ENCODE measurements at regions not wholly inside any gene's neighbourhood (a gene's known extent, or its start where the extent isn't known, plus 50 kb on each side); places are given as distances from the start of the nearest gene placed in this dataset.

DNA sequence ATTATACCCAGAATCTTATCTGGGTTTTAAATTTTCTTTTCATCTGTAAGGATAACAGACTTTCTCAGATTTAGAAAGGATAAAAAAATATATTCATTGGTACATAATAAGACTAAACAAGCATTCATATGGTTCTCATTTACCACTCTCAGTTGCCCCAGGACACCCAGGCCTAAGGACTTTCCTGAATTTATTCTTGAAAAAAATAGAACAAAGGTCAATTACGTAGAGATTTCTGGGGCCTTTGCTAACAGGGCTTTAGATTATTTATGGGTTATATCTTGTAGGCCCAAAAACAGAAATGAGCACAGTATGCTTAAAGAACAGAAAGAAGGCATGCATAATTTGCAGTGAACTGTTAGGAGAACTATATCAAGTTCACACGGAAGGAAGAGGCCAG, 269.0 kb upstream of the COL3A1 start (continued):
- TF ChIP-seq, protein P1, sequence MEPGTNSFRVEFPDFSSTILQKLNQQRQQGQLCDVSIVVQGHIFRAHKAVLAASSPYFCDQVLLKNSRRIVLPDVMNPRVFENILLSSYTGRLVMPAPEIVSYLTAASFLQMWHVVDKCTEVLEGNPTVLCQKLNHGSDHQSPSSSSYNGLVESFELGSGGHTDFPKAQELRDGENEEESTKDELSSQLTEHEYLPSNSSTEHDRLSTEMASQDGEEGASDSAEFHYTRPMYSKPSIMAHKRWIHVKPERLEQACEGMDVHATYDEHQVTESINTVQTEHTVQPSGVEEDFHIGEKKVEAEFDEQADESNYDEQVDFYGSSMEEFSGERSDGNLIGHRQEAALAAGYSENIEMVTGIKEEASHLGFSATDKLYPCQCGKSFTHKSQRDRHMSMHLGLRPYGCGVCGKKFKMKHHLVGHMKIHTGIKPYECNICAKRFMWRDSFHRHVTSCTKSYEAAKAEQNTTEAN (CRISPR knock-in tag; IDR thresholded peaks at IDR 0.05) = no peak
- TF ChIP-seq GTF2I (CRISPR knock-in tag; conservative IDR thresholded peaks at IDR 0.05) (no peak), IRF2 (CRISPR knock-in tag; IDR thresholded peaks at IDR 0.05; ENCODE audit: borderline replicate concordance, low read depth) (no peak), ZNF671 (CRISPR knock-in tag; IDR thresholded peaks at IDR 0.05) (no peak)
- TF ChIP-seq, protein P2, sequence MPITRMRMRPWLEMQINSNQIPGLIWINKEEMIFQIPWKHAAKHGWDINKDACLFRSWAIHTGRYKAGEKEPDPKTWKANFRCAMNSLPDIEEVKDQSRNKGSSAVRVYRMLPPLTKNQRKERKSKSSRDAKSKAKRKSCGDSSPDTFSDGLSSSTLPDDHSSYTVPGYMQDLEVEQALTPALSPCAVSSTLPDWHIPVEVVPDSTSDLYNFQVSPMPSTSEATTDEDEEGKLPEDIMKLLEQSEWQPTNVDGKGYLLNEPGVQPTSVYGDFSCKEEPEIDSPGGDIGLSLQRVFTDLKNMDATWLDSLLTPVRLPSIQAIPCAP (CRISPR knock-in tag; IDR thresholded peaks at IDR 0.05) = no peak
- TF ChIP-seq, protein P3, sequence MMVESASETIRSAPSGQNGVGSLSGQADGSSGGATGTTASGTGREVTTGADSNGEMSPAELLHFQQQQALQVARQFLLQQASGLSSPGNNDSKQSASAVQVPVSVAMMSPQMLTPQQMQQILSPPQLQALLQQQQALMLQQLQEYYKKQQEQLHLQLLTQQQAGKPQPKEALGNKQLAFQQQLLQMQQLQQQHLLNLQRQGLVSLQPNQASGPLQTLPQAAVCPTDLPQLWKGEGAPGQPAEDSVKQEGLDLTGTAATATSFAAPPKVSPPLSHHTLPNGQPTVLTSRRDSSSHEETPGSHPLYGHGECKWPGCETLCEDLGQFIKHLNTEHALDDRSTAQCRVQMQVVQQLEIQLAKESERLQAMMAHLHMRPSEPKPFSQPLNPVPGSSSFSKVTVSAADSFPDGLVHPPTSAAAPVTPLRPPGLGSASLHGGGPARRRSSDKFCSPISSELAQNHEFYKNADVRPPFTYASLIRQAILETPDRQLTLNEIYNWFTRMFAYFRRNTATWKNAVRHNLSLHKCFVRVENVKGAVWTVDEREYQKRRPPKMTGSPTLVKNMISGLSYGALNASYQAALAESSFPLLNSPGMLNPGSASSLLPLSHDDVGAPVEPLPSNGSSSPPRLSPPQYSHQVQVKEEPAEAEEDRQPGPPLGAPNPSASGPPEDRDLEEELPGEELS (CRISPR knock-in tag; IDR thresholded peaks at IDR 0.05) = no peak

DNA sequence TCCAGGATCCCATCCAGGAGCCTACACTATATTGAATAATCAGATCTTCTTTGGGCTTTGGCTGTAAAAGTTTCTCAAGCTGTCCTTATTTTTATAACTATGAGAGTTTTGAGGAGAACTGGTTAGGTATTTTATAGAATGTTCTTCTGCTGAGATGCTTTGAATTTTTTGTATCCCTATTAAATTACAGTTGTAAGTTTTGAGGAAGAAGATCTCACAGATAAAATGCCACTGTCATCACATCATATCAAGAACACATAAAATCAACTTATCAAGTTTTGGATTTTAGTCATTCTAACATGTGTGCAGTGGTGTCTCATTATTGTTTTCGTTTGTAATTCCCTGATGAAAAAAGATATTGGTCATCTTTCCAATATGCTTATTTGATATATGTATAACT, 260.2 kb upstream of the COL3A1 start:
- Mint-ChIP-seq H3K4me1 (no peaks in the 10 kb centered on the region), H3K4me3 (no peak overlapping the region), H3K27ac (no peak overlapping the region), H3K36me3 (peaks cover 29% of the 10 kb centered on the region), H3K9me3 (peaks cover 56% of the 10 kb centered on the region), H3K27me3 (ENCODE audit: low read depth) (no peaks in the 10 kb centered on the region; the same call in 1 of the 2 replicates)
- ATAC-seq = no peak
- POLR2A ChIA-PET = no interaction called here
- CTCF ChIA-PET = no interaction called here
- TF ChIP-seq, protein P4, sequence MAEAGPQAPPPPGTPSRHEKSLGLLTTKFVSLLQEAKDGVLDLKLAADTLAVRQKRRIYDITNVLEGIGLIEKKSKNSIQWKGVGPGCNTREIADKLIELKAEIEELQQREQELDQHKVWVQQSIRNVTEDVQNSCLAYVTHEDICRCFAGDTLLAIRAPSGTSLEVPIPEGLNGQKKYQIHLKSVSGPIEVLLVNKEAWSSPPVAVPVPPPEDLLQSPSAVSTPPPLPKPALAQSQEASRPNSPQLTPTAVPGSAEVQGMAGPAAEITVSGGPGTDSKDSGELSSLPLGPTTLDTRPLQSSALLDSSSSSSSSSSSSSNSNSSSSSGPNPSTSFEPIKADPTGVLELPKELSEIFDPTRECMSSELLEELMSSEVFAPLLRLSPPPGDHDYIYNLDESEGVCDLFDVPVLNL (CRISPR knock-in tag; IDR thresholded peaks at IDR 0.05; ENCODE audit: borderline replicate concordance, low read depth) = no peak
- TF ChIP-seq, protein P5, sequence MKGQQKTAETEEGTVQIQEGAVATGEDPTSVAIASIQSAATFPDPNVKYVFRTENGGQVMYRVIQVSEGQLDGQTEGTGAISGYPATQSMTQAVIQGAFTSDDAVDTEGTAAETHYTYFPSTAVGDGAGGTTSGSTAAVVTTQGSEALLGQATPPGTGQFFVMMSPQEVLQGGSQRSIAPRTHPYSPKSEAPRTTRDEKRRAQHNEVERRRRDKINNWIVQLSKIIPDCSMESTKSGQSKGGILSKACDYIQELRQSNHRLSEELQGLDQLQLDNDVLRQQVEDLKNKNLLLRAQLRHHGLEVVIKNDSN (CRISPR knock-in tag; IDR thresholded peaks at IDR 0.05) = no peak
- TF ChIP-seq SMAD4 (CRISPR knock-in tag; IDR thresholded peaks at IDR 0.05) (no peak), NR2C2 (CRISPR knock-in tag; IDR thresholded peaks at IDR 0.05) (no peak), ATF1 (CRISPR knock-in tag; IDR thresholded peaks at IDR 0.05) (no peak), SMAD3 (CRISPR knock-in tag; IDR thresholded peaks at IDR 0.05; ENCODE audit: borderline replicate concordance) (no peak), CREB1 (CRISPR knock-in tag; IDR thresholded peaks at IDR 0.05) (no peak), ZNF219 (CRISPR knock-in tag; IDR thresholded peaks at IDR 0.05; ENCODE audit: borderline replicate concordance) (no peak), SP1 (CRISPR knock-in tag; conservative IDR thresholded peaks at IDR 0.05) (no peak), CREM (CRISPR knock-in tag; IDR thresholded peaks at IDR 0.05) (no peak)
- TF ChIP-seq, protein P6, sequence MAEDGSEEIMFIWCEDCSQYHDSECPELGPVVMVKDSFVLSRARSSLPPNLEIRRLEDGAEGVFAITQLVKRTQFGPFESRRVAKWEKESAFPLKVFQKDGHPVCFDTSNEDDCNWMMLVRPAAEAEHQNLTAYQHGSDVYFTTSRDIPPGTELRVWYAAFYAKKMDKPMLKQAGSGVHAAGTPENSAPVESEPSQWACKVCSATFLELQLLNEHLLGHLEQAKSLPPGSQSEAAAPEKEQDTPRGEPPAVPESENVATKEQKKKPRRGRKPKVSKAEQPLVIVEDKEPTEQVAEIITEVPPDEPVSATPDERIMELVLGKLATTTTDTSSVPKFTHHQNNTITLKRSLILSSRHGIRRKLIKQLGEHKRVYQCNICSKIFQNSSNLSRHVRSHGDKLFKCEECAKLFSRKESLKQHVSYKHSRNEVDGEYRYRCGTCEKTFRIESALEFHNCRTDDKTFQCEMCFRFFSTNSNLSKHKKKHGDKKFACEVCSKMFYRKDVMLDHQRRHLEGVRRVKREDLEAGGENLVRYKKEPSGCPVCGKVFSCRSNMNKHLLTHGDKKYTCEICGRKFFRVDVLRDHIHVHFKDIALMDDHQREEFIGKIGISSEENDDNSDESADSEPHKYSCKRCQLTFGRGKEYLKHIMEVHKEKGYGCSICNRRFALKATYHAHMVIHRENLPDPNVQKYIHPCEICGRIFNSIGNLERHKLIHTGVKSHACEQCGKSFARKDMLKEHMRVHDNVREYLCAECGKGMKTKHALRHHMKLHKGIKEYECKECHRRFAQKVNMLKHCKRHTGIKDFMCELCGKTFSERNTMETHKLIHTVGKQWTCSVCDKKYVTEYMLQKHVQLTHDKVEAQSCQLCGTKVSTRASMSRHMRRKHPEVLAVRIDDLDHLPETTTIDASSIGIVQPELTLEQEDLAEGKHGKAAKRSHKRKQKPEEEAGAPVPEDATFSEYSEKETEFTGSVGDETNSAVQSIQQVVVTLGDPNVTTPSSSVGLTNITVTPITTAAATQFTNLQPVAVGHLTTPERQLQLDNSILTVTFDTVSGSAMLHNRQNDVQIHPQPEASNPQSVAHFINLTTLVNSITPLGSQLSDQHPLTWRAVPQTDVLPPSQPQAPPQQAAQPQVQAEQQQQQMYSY (CRISPR knock-in tag; IDR thresholded peaks at IDR 0.05) = no peak
- DNase-seq (ENCODE audit: low spot score) = no peak

Data from WTC11 (cell line).